HG02642 (cell line): ENCODE measurements at regions not wholly inside any gene's neighbourhood (a gene's known extent, or its start where the extent isn't known, plus 50 kb on each side); places are given as distances from the start of the nearest gene placed in this dataset.

Experiments
- ATAC-seq: cut with Tn5 transposase; IDR thresholded peaks from one replicate; pipeline ENCODE4 v1.9.1; 2021; ENCODE audit warnings: mild to moderate bottlenecking; ENCODE audit not compliant: unreplicated experiment, poor library complexity

- no peak for ATAC-seq
Observed at GRCh38 chr7:35508623-35509400, 186.1 kb downstream of the HERPUD2 start.

- no peak for ATAC-seq
Observed at GRCh38 chr7:35505066-35505465, 189.9 kb downstream of the HERPUD2 start.

- ATAC-seq = no peak
Observed at GRCh38 chr7:35504365-35504764, 190.6 kb downstream of the HERPUD2 start.

GRCh38 chr7:35501681-35502080, 193.3 kb downstream of the HERPUD2 start:
- no peak for ATAC-seq

GRCh38 chr7:35499226-35499625, 195.7 kb downstream of the HERPUD2 start:
- no peak for ATAC-seq

GRCh38 chr7:35498416-35498815, 196.5 kb downstream of the HERPUD2 start:
- ATAC-seq = no peak

- no peak for ATAC-seq
Observed at GRCh38 chr7:35495844-35496243, 199.1 kb downstream of the HERPUD2 start.

GRCh38 chr7:35495377-35495776, 199.6 kb downstream of the HERPUD2 start:
- ATAC-seq = no peak

GRCh38 chr7:35494407-35494806, 200.5 kb downstream of the HERPUD2 start:
- no peak for ATAC-seq

GRCh38 chr7:35492451-35493175, 202.3 kb downstream of the HERPUD2 start:
- no peak for ATAC-seq

- ATAC-seq = no peak
Observed at GRCh38 chr7:35491233-35491632, 203.7 kb downstream of the HERPUD2 start.

GRCh38 chr7:35487841-35488240, 207.1 kb downstream of the HERPUD2 start:
- ATAC-seq = no peak

- ATAC-seq = no peak
Observed at GRCh38 chr7:35487402-35487801, 207.5 kb downstream of the HERPUD2 start.

GRCh38 chr7:35485436-35485835, 209.5 kb downstream of the HERPUD2 start:
- ATAC-seq = no peak

GRCh38 chr7:35483568-35483967, 211.4 kb downstream of the HERPUD2 start:
- ATAC-seq = no peak

GRCh38 chr7:35482231-35482630, 212.7 kb downstream of the HERPUD2 start:
- ATAC-seq = no peak

GRCh38 chr7:35480806-35481205, 214.1 kb downstream of the HERPUD2 start:
- ATAC-seq = no peak

GRCh38 chr7:35477609-35478008, 217.3 kb downstream of the HERPUD2 start:
- ATAC-seq = no peak

GRCh38 chr7:35474100-35474499, 220.2 kb upstream of the TBX20 start:
- ATAC-seq = no peak

GRCh38 chr7:35468606-35469005, 214.7 kb upstream of the TBX20 start:
- ATAC-seq = no peak

GRCh38 chr7:35467456-35467978, 213.6 kb upstream of the TBX20 start:
- ATAC-seq = no peak
